Tibial artery (tissue), 4 donors: ENCODE measurements at regions not wholly inside any gene's neighbourhood (a gene's known extent, or its start where the extent isn't known, plus 50 kb on each side); places are given as distances from the start of the nearest gene placed in this dataset.

Source experiments
- DNase-seq, 2 donors: peaks; one replicate each; pipeline ENCODE4 v3.0.0-alpha.2; 2019
- H3K27ac ChIP-seq, 2 donors: fragments of 200-600 bp; sonication (generic) in 1 of 2; 1 replicate in 1 of 2; 2 replicates in 1 of 2; pipeline ENCODE4 v1.5.1; 2018 to 2019; ENCODE audit warnings: mild to moderate bottlenecking in 1 of 2
- H3K27me3 ChIP-seq, 2 donors: fragments of 200-600 bp; sonication (generic) in 1 of 2; one replicate each; pipeline versions ENCODE4 v1.5.1 to v1.6.0; 2016 to 2019
- H3K36me3 ChIP-seq, 3 donors: fragments of 200-600 bp; sonication (generic) in 2 of 3; one replicate each; pipeline ENCODE4 v1.5.1; 2016 to 2019; ENCODE audit warnings: mild to moderate bottlenecking in 2 of 3
- H3K4me1 ChIP-seq, 4 donors: fragments of 200-600 bp; sonication (generic) in 2 of 4; 1 replicate in 3 of 4; 2 replicates in 1 of 4; pipeline ENCODE4 v1.5.1; 2016 to 2019
- H3K4me3 ChIP-seq, 2 donors: fragments of 200-600 bp; sonication (generic) in 1 of 2; 1 replicate in 1 of 2; 2 replicates in 1 of 2; pipeline ENCODE4 v1.5.1; 2018 to 2019; ENCODE audit warnings: mild to moderate bottlenecking in 2 of 2
- H3K9me3 ChIP-seq, 3 donors: fragments of 200-600 bp; sonication (generic) in 1 of 3; one replicate each; pipeline ENCODE4 v1.5.1; 2016 to 2019
- CTCF ChIP-seq, 2 experiments: fragments of 200-600 bp in 1 of 2; fragments of 450-650 bp in 1 of 2; IDR thresholded peaks; one replicate each; pipeline ENCODE4 v1.5.1; 2017 to 2019; ENCODE audit warnings: antibody characterized with exemption in 2 of 2, mild to moderate bottlenecking in 1 of 2, moderate library complexity in 1 of 2
- intact Hi-C: fragments of 100-400 bp; cut with DNase I; formaldehyde crosslinking; loops from one replicate; pipeline ENCODE4 v1.15.0; 2023; ENCODE audit warnings: low total_unique reads

GRCh38 chr6:165173484-165173883, 135.9 kb downstream of the C6orf118 start:
- Histone ChIP-seq H3K27me3 (no peaks in the 10 kb centered on the region), H3K4me3 (no peak overlapping the region), H3K27ac (no peak overlapping the region), H3K4me1 (no peaks in the 10 kb centered on the region), H3K9me3 (no peaks in the 10 kb centered on the region), H3K36me3 (no peaks in the 10 kb centered on the region)
- intact Hi-C loops: no loop called here
- no peak for TF ChIP-seq CTCF (IDR thresholded peaks at IDR 0.05)
- DNase-seq: no peak

- intact Hi-C loops: no loop called here
- peaks cover 0 to 5% (median 0%) of the 10 kb centered on the region in 3 donors for H3K9me3 ChIP-seq
- no peak for DNase-seq
- H3K27ac ChIP-seq: no peak overlapping the region
- no peaks in the 10 kb centered on the region for H3K36me3 ChIP-seq
- no peak for TF ChIP-seq CTCF (IDR thresholded peaks at IDR 0.05)
- H3K4me1 ChIP-seq: no peaks in the 10 kb centered on the region
- no peak overlapping the region for H3K4me3 ChIP-seq
- H3K27me3 ChIP-seq: no peaks in the 10 kb centered on the region
Observed at GRCh38 chr6:165167861-165168260, 141.5 kb downstream of the C6orf118 start.

GRCh38 chr6:165167311-165167710, 142.1 kb downstream of the C6orf118 start:
- H3K4me3 ChIP-seq: no peak overlapping the region
- H3K27ac ChIP-seq: no peak overlapping the region
- no peaks in the 10 kb centered on the region for H3K4me1 ChIP-seq
- intact Hi-C loops: no loop called here
- H3K9me3 ChIP-seq: peaks cover 0 to 5% (median 0%) of the 10 kb centered on the region in 3 donors
- no peaks in the 10 kb centered on the region for H3K36me3 ChIP-seq
- no peak for DNase-seq
- H3K27me3 ChIP-seq: no peaks in the 10 kb centered on the region
- TF ChIP-seq CTCF (IDR thresholded peaks at IDR 0.05): no peak

- Histone ChIP-seq H3K9me3 (peaks cover 0 to 5% (median 0%) of the 10 kb centered on the region in 3 donors), H3K4me1 (no peaks in the 10 kb centered on the region), H3K27me3 (no peaks in the 10 kb centered on the region), H3K36me3 (no peaks in the 10 kb centered on the region), H3K4me3 (no peak overlapping the region), H3K27ac (no peak overlapping the region)
- intact Hi-C loops: no loop called here
- no peak for DNase-seq
- TF ChIP-seq CTCF (IDR thresholded peaks at IDR 0.05): no peak
Observed at GRCh38 chr6:165163519-165163918, 145.9 kb downstream of the C6orf118 start.

GRCh38 chr6:165159460-165159859, 149.9 kb downstream of the C6orf118 start:
- Histone ChIP-seq H3K4me1 (no peaks in the 10 kb centered on the region), H3K36me3 (no peaks in the 10 kb centered on the region), H3K4me3 (no peak overlapping the region), H3K27ac (no peak overlapping the region), H3K27me3 (no peaks in the 10 kb centered on the region), H3K9me3 (peaks cover 0 to 5% (median 0%) of the 10 kb centered on the region in 3 donors)
- intact Hi-C loops: no loop called here
- TF ChIP-seq CTCF (IDR thresholded peaks at IDR 0.05): no peak
- DNase-seq: no peak

- H3K27me3 ChIP-seq: no peaks in the 10 kb centered on the region
- H3K4me3 ChIP-seq: no peak overlapping the region
- no peaks in the 10 kb centered on the region for H3K4me1 ChIP-seq
- DNase-seq: no peak
- intact Hi-C loops: no loop called here
- H3K36me3 ChIP-seq: no peaks in the 10 kb centered on the region
- H3K27ac ChIP-seq: no peak overlapping the region
- no peak for TF ChIP-seq CTCF (IDR thresholded peaks at IDR 0.05)
- peaks cover 0 to 3% (median 0%) of the 10 kb centered on the region in 3 donors for H3K9me3 ChIP-seq
Observed at GRCh38 chr6:165146456-165146855, 162.9 kb downstream of the C6orf118 start.
